ENCODE measurements at regions not wholly inside any gene's neighbourhood (a gene's known extent, or its start where the extent isn't known, plus 50 kb on each side); places are given as distances from the start of the nearest gene placed in this dataset.

GRCh38 chr9:107190061-107190935 lies 92.8 kb upstream of the RAD23B start:
- no peaks in the 10 kb centered on the region for H3K36me3 ChIP-seq (ENCODE audit: control insufficient read depth, insufficient read depth, low read length)
- no peak for TF ChIP-seq CTCF (IDR thresholded peaks at IDR 0.05)
- H3K27ac Mint-ChIP-seq: no peak overlapping the region
- no peak overlapping the region for H3K4me3 ChIP-seq (ENCODE audit: low read length)
- no peaks in the 10 kb centered on the region for H3K4me1 Mint-ChIP-seq
- no peaks in the 10 kb centered on the region for H3K9me3 ChIP-seq (ENCODE audit: control insufficient read depth, insufficient read depth, low read length)
- no peaks in the 10 kb centered on the region for H3K4me1 ChIP-seq (ENCODE audit: control insufficient read depth, insufficient read depth, low read length)
- no peak for ATAC-seq
- no peaks in the 10 kb centered on the region for H3K27me3 ChIP-seq (ENCODE audit: control insufficient read depth, insufficient read depth, low read length)
- no peaks in the 10 kb centered on the region for H3K9me3 Mint-ChIP-seq
- no peaks in the 10 kb centered on the region for H3K36me3 Mint-ChIP-seq
- 81% methylated on average over 3 of the region's 3 CpGs for WGBS (ENCODE audit: insufficient coverage)
- intact Hi-C loops (cut with micrococcal nuclease): no loop called here
- no peak overlapping the region for H3K27ac ChIP-seq (ENCODE audit: low read length)
- no peak overlapping the region for H3K4me3 Mint-ChIP-seq
- DNase-seq: no peak
- peaks cover 1 to 26% of the 10 kb centered on the region in 2 donors for H3K27me3 Mint-ChIP-seq (ENCODE audit: low read depth in 2 of 2)

- Histone ChIP-seq H3K4me3 (ENCODE audit: low read length) (no peak overlapping the region), H3K9me3 (ENCODE audit: control insufficient read depth, insufficient read depth, low read length) (no peaks in the 10 kb centered on the region), H3K27ac (ENCODE audit: low read length) (no peak overlapping the region), H3K4me1 (ENCODE audit: control insufficient read depth, insufficient read depth, low read length) (no peaks in the 10 kb centered on the region), H3K36me3 (ENCODE audit: control insufficient read depth, insufficient read depth, low read length) (no peaks in the 10 kb centered on the region), H3K27me3 (ENCODE audit: control insufficient read depth, insufficient read depth, low read length) (no peaks in the 10 kb centered on the region)
- Mint-ChIP-seq H3K4me1 (no peaks in the 10 kb centered on the region), H3K36me3 (no peaks in the 10 kb centered on the region), H3K4me3 (no peak overlapping the region), H3K27ac (no peak overlapping the region), H3K27me3 (ENCODE audit: low read depth in 2 of 2) (peaks cover 3 to 27% of the 10 kb centered on the region in 2 donors), H3K9me3 (no peaks in the 10 kb centered on the region)
- intact Hi-C loops (cut with micrococcal nuclease): no loop called here
- 70% methylated on average over 3 of the region's 5 CpGs for WGBS (ENCODE audit: insufficient coverage)
- no peak for DNase-seq
- TF ChIP-seq CTCF (IDR thresholded peaks at IDR 0.05): no peak
- ATAC-seq: no peak
Measured at GRCh38 chr9:107190936-107191290, 92.2 kb upstream of the RAD23B start.

- ATAC-seq (no peak), DNase-seq (peak in 1 of 2 donors; percentile 10)
- Histone ChIP-seq H3K4me3 (ENCODE audit: low read length) (no peak overlapping the region), H3K27ac (ENCODE audit: low read length) (no peak overlapping the region), H3K9me3 (ENCODE audit: control insufficient read depth, insufficient read depth, low read length) (no peaks in the 10 kb centered on the region), H3K4me1 (ENCODE audit: control insufficient read depth, insufficient read depth, low read length) (no peaks in the 10 kb centered on the region), H3K36me3 (ENCODE audit: control insufficient read depth, insufficient read depth, low read length) (no peaks in the 10 kb centered on the region), H3K27me3 (ENCODE audit: control insufficient read depth, insufficient read depth, low read length) (no peaks in the 10 kb centered on the region)
- 63% methylated on average over 2 of the region's 3 CpGs for WGBS (ENCODE audit: insufficient coverage)
- Mint-ChIP-seq H3K36me3 (no peaks in the 10 kb centered on the region), H3K4me3 (no peak overlapping the region), H3K9me3 (no peaks in the 10 kb centered on the region), H3K27ac (no peak overlapping the region), H3K4me1 (no peaks in the 10 kb centered on the region), H3K27me3 (ENCODE audit: low read depth in 2 of 2) (peaks cover 3 to 14% of the 10 kb centered on the region in 2 donors)
- no peak for TF ChIP-seq CTCF (IDR thresholded peaks at IDR 0.05)
- intact Hi-C loops (cut with micrococcal nuclease): no loop called here
Measured at GRCh38 chr9:107193251-107193650, 89.8 kb upstream of the RAD23B start.

GRCh38 chr9:107198718-107199117 lies 84.4 kb upstream of the RAD23B start:
- Histone ChIP-seq H3K27me3 (ENCODE audit: control insufficient read depth, insufficient read depth, low read length) (no peaks in the 10 kb centered on the region), H3K9me3 (ENCODE audit: control insufficient read depth, insufficient read depth, low read length) (peaks cover 3% of the 10 kb centered on the region), H3K27ac (ENCODE audit: low read length) (no peak overlapping the region), H3K4me1 (ENCODE audit: control insufficient read depth, insufficient read depth, low read length) (no peaks in the 10 kb centered on the region), H3K36me3 (ENCODE audit: control insufficient read depth, insufficient read depth, low read length) (no peaks in the 10 kb centered on the region), H3K4me3 (ENCODE audit: low read length) (no peak overlapping the region)
- no peak for TF ChIP-seq CTCF (IDR thresholded peaks at IDR 0.05)
- Mint-ChIP-seq H3K4me3 (no peak overlapping the region), H3K36me3 (peaks cover 7% of the 10 kb centered on the region), H3K9me3 (peaks cover 2 to 3% of the 10 kb centered on the region in 2 donors), H3K27me3 (ENCODE audit: low read depth in 2 of 2) (peaks cover 3 to 13% of the 10 kb centered on the region in 2 donors), H3K27ac (no peak overlapping the region), H3K4me1 (no peaks in the 10 kb centered on the region)
- 73% methylated on average over 3 of the region's 3 CpGs for WGBS (ENCODE audit: insufficient coverage)
- no peak for ATAC-seq
- no peak for DNase-seq
- intact Hi-C loops (cut with micrococcal nuclease): no loop called here
